Neural cell (in vitro differentiated cells): ENCODE measurements at regions not wholly inside any gene's neighbourhood (a gene's known extent, or its start where the extent isn't known, plus 50 kb on each side); places are given as distances from the start of the nearest gene placed in this dataset.
"Not testable (repeated sequence)": the region's sequence is repeated elsewhere in the genome, so short reads cannot be mapped to it uniquely, and the experiment has no call there.

Source experiments
- H2AFZ ChIP-seq: fragments of 200-600, 300-800 bp; sonication (generic), shearing (Covaris generic); 2 replicates; pipeline ENCODE4 v1.6.0; 2014; ENCODE audit warnings: low read depth, mild to moderate bottlenecking, antibody characterized with exemption, low read length, moderate library complexity
- H3F3A ChIP-seq: fragments of 200-600 bp; shearing (Covaris generic); 2 replicates; pipeline ENCODE4 v1.6.1; 2016; ENCODE audit warnings: mild to moderate bottlenecking, moderate library complexity, mixed read lengths, antibody characterized with exemption, low read length; ENCODE audit not compliant: insufficient read depth, poor library complexity, severe bottlenecking
- H3K27ac ChIP-seq: fragments of 200-600, 300-800 bp; sonication (generic), shearing (Covaris generic); 2 replicates; pipeline ENCODE4 v1.5.1; 2014; ENCODE audit warnings: mild to moderate bottlenecking, low read length, moderate library complexity
- H3K27me3 ChIP-seq: fragments of 300-800, 200-600 bp; sonication (generic), shearing (Covaris generic); 2 replicates; pipeline ENCODE4 v1.6.0; 2014; ENCODE audit warnings: mild to moderate bottlenecking, low read depth, low read length, moderate library complexity; ENCODE audit not compliant: insufficient read depth
- H3K36me3 ChIP-seq: fragments of 300-800, 200-600 bp; sonication (generic), shearing (Covaris generic); 2 replicates; pipeline ENCODE4 v1.5.1; 2014; ENCODE audit warnings: mild to moderate bottlenecking, antibody characterized with exemption, low read length, moderate library complexity; ENCODE audit not compliant: insufficient read depth
- H3K4me2 ChIP-seq: fragments of 300-800, 200-600 bp; sonication (generic), shearing (Covaris generic); 2 replicates; pipeline ENCODE4 v1.6.0; 2014; ENCODE audit warnings: mild to moderate bottlenecking, low read length
- H3K4me3 ChIP-seq: fragments of 300-800, 200-600 bp; sonication (generic), shearing (Covaris generic); 2 replicates; pipeline ENCODE4 v1.5.1; 2014; ENCODE audit warnings: mild to moderate bottlenecking, low read length, moderate library complexity
- H3K79me2 ChIP-seq: fragments of 200-600 bp; shearing (Covaris generic); replicated peaks from 2 replicates; pipeline ENCODE4 v1.6.0; 2014; ENCODE audit warnings: mild to moderate bottlenecking, low read length, moderate library complexity; ENCODE audit not compliant: insufficient read depth
- H3K9ac ChIP-seq: fragments of 300-800, 200-600 bp; sonication (generic), shearing (Covaris generic); 2 replicates; pipeline ENCODE4 v1.6.1; 2016; ENCODE audit warnings: mild to moderate bottlenecking, low read length, mixed read lengths
- H3K9me2 ChIP-seq: fragments of 200-600 bp; shearing (Covaris generic); 2 replicates; pipeline ENCODE4 v1.6.1; 2016; ENCODE audit warnings: mild to moderate bottlenecking, low read length, mixed read lengths; ENCODE audit not compliant: insufficient read depth
- H3K9me3 ChIP-seq: fragments of 200-600, 300-800 bp; sonication (generic), shearing (Covaris generic); 2 replicates; pipeline ENCODE4 v1.6.1; 2016; ENCODE audit warnings: mild to moderate bottlenecking, mixed run types, low read length, moderate library complexity, mixed read lengths
- H4K20me1 ChIP-seq: fragments of 200-600 bp; shearing (Covaris generic); 2 replicates; pipeline ENCODE4 v1.6.1; 2016; ENCODE audit warnings: mild to moderate bottlenecking, mixed run types; ENCODE audit not compliant: insufficient read depth
- EP300 ChIP-seq: fragments of 450-650 bp; conservative IDR thresholded peaks from 2 replicates; pipeline ENCODE4 v1.6.1; 2014; ENCODE audit warnings: antibody characterized with exemption, mild to moderate bottlenecking, moderate library complexity; ENCODE audit not compliant: poor library complexity, severe bottlenecking
- EZH2 ChIP-seq: fragments of 200-600, 300-800 bp; shearing (Covaris generic), sonication (generic); IDR thresholded peaks from 2 replicates; pipeline ENCODE4 v1.6.1; 2014; ENCODE audit warnings: antibody characterized with exemption, low read length, borderline replicate concordance, mild to moderate bottlenecking; ENCODE audit not compliant: insufficient read depth, poor library complexity, severe bottlenecking
- MXI1 ChIP-seq: fragments of 450-650 bp; conservative IDR thresholded peaks from 2 replicates; pipeline ENCODE4 v1.6.1; 2014; ENCODE audit warnings: antibody characterized with exemption, mild to moderate bottlenecking; ENCODE audit not compliant: poor library complexity, severe bottlenecking
- POLR2AphosphoS5 ChIP-seq: IDR thresholded peaks from 2 replicates; pipeline ENCODE4 v1.6.1; 2012
- RAD21 ChIP-seq: fragments of 450-650 bp; conservative IDR thresholded peaks from 2 replicates; pipeline ENCODE4 v1.6.1; 2014; ENCODE audit warnings: antibody characterized with exemption, mild to moderate bottlenecking, moderate library complexity
- REST ChIP-seq: IDR thresholded peaks from 2 replicates; pipeline ENCODE4 v1.6.1; 2012; ENCODE audit warnings: borderline replicate concordance
- SMC3 ChIP-seq: fragments of 450-650 bp; conservative IDR thresholded peaks from 2 replicates; pipeline ENCODE4 v1.6.1; 2014; ENCODE audit warnings: antibody characterized with exemption, mild to moderate bottlenecking, moderate library complexity; ENCODE audit not compliant: poor library complexity

- no peak overlapping the region for H3K4me2 ChIP-seq
- no peaks in the 10 kb centered on the region for H3K27me3 ChIP-seq
- no peaks in the 10 kb centered on the region for H4K20me1 ChIP-seq
- no peak overlapping the region for H2AFZ ChIP-seq
- H3K9me3 ChIP-seq, result no peaks in the 10 kb centered on the region
- no peak overlapping the region for H3K9ac ChIP-seq
- no peak overlapping the region for H3K4me3 ChIP-seq
- no peaks in the 10 kb centered on the region for H3K36me3 ChIP-seq
- no peak for TF ChIP-seq RAD21
- no peak for TF ChIP-seq MXI1
- TF ChIP-seq EZH2, result no peak
- H3K9me2 ChIP-seq, result no peaks in the 10 kb centered on the region
- H3F3A ChIP-seq, result peaks cover 5% of the 10 kb centered on the region
- H3K79me2 ChIP-seq, result no peaks in the 10 kb centered on the region
- peak overlapping the region; percentile 39 for H3K27ac ChIP-seq
These were observed 394.0 kb upstream of the CXADR start for GRCh38 chr21:17118638-17119384.

GRCh38 chr21:17119466-17120297, 393.2 kb upstream of the CXADR start:
- Histone ChIP-seq H3K36me3 (no peaks in the 10 kb centered on the region), H3K4me3 (no peak overlapping the region), H2AFZ (no peak overlapping the region), H3F3A (peaks cover 5% of the 10 kb centered on the region), H4K20me1 (no peaks in the 10 kb centered on the region), H3K27ac (peak overlapping the region; percentile 39), H3K4me2 (peak overlapping the region; percentile 7), H3K79me2 (no peaks in the 10 kb centered on the region), H3K27me3 (no peaks in the 10 kb centered on the region), H3K9me2 (no peaks in the 10 kb centered on the region), H3K9me3 (no peaks in the 10 kb centered on the region), H3K9ac (no peak overlapping the region)
- TF ChIP-seq REST, result peak; percentile 75
- TF ChIP-seq SMC3, result no peak
- peak; percentile 95 for TF ChIP-seq EP300
- TF ChIP-seq POLR2AphosphoS5, result peak; percentile 91

DNA sequence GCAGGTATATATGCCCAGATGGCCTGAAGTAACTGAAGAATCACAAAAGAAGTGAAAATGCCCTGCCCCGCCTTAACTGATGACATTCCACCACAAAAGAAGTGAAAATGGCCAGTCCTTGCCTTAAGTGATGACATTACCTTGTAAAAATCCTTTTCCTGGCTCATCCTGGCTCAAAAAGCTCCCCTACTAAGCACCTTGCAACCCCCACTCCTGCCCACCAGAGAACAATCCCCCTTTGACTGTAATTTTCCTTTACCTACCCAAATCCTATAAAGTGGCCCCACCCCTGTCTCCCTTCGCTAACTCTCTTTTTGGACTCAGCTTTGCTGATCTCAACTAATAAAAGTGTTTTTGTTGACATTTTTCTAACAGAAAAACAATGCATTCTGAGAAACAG, 385.4 kb upstream of the CXADR start:
- not testable (repeated sequence) for H3K4me3 ChIP-seq, H2AFZ ChIP-seq, H3F3A ChIP-seq, H3K9me3 ChIP-seq, H3K36me3 ChIP-seq, H4K20me1 ChIP-seq, H3K9ac ChIP-seq, H3K27me3 ChIP-seq, H3K9me2 ChIP-seq, H3K4me2 ChIP-seq, H3K27ac ChIP-seq, H3K79me2 ChIP-seq
